ENCODE measurements at regions not wholly inside any gene's neighbourhood (a gene's known extent, or its start where the extent isn't known, plus 50 kb on each side); places are given as distances from the start of the nearest gene placed in this dataset.

DNA sequence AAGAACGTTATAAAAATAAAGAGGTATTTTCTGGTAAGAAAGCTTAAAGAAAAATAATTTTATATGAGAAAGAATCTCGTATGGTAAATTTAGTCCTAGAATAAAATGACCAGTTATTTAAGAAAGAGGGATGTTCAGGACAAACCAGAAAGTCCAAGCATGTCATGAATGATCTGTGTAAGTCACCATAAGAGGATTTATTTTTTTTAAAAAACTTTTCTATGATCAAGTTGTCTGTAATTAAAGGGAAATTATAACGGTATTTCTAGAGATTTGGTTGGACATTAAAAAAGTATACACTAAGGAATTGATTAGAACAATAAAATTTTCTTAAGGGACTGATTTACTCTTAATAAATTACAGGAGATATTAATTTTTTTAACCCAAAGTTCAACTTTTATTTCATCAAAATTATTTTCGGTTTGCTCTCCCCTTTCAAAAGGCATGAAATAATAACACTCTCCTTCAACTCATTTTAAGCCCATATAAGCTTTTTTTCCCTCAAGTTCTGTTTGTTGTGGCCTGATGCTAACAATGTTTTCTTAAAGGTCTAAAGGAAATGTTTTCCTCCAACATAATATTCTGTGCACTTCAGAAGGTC, 49.9 kb upstream of the CPSF6 start:
- no peak overlapping the region for H2BK12ac ChIP-seq (ENCODE audit: low read depth, low read length)
- H3K23ac ChIP-seq (ENCODE audit: insufficient read length) = no peak overlapping the region
- H3K4me3 ChIP-seq (ENCODE audit: extremely low read depth in 1 of 4, insufficient read depth in 2 of 4, low read depth in 3 of 4, low read length in 4 of 4) = no peak overlapping the region
- DNase-seq (ENCODE audit: low read depth in 1 of 2, low spot score in 2 of 2) = no peak
- H3K14ac ChIP-seq (ENCODE audit: insufficient read length) = no peak overlapping the region
- H3K36me3 ChIP-seq (ENCODE audit: control insufficient read depth in 2 of 4, insufficient read depth in 4 of 4, low read length in 3 of 4) = no peaks in the 10 kb centered on the region
- peaks cover 30 to 41% of the 10 kb centered on the region in 2 experiments for H3K9me3 ChIP-seq (ENCODE audit: insufficient read depth in 2 of 2, low read depth in 1 of 2, low read length in 1 of 2)
- FAIRE-seq = no peak
- no peaks in the 10 kb centered on the region for H4K20me1 ChIP-seq (replicated peaks in 1 of 2; ENCODE audit: control insufficient read depth in 1 of 2, insufficient read depth in 2 of 2, low read length in 2 of 2)
- ChIA-PET CTCF (ENCODE audit: partially characterized antibody) (interaction anchor here (1.3 to 2.1 kb wide), 3 partner anchors 12 to 65 kb away, joined by 4 to 8 read pairs (median 6); no protein-coding TSS in a partner anchor), POLR2A (ENCODE audit: partially characterized antibody) (no interaction called here)
- no peaks in the 10 kb centered on the region for H3K23me2 ChIP-seq (ENCODE audit: low read depth, low read length)
- no peak overlapping the region for H4K91ac ChIP-seq (replicated peaks; ENCODE audit: insufficient read length, low read length)
- no peak overlapping the region for H2BK5ac ChIP-seq (ENCODE audit: low read depth, low read length)
- H3K27me3 ChIP-seq (replicated peaks in 1 of 4; ENCODE audit: control insufficient read depth in 3 of 4, extremely low read depth in 1 of 4, insufficient read depth in 3 of 4, low read length in 3 of 4) = no peaks in the 10 kb centered on the region
- no peak overlapping the region for H3K4me2 ChIP-seq (ENCODE audit: insufficient read depth in 1 of 2, low read depth in 2 of 2, low read length in 2 of 2)
- no peak overlapping the region for H2AFZ ChIP-seq (ENCODE audit: low read length)
- no peak overlapping the region for H3K18ac ChIP-seq (ENCODE audit: extremely low read depth, low read length)
- no peak overlapping the region for H4K8ac ChIP-seq (ENCODE audit: extremely low read depth, insufficient read depth, low read length)
- no peak overlapping the region for H3K27ac ChIP-seq (ENCODE audit: low read depth, low read length)
- H3K4me1 ChIP-seq (replicated peaks in 1 of 4; ENCODE audit: control insufficient read depth in 3 of 4, insufficient read depth in 4 of 4, low read length in 3 of 4) = no peaks in the 10 kb centered on the region
- H3K9ac ChIP-seq (replicated peaks in 1 of 4; ENCODE audit: extremely low read depth in 1 of 4, low read depth in 3 of 4, low read length in 3 of 4) = no peak overlapping the region
- no peak overlapping the region for H3K56ac ChIP-seq (replicated peaks; ENCODE audit: insufficient read length, low read depth, low read length)
- H3K79me1 ChIP-seq (ENCODE audit: low read depth, low read length) = no peaks in the 10 kb centered on the region
- no peak overlapping the region for H2BK20ac ChIP-seq (ENCODE audit: low read length)
- no peaks in the 10 kb centered on the region for H3K79me2 ChIP-seq (ENCODE audit: control insufficient read depth in 1 of 2, insufficient read depth in 2 of 2, low read length in 2 of 2)
- H3K4ac ChIP-seq (replicated peaks; ENCODE audit: insufficient read length, low read depth, low read length) = no peak overlapping the region
- no peak overlapping the region for H2BK15ac ChIP-seq (ENCODE audit: low read length)
- WGBS, 2 experiments (ENCODE audit: extremely low coverage in 1 of 2, insufficient coverage in 1 of 2, insufficient read length in 1 of 2, insufficient replicate concordance in 2 of 2, low coverage in 1 of 2, low lambda C conversion rate in 2 of 2, missing lambda C conversion rate in 1 of 2) = 42 to 100% methylated on average over 1 to 4 of the region's 4 CpGs
- no peak overlapping the region for H2BK120ac ChIP-seq (replicated peaks; ENCODE audit: low read depth, low read length)
- H4K5ac ChIP-seq (ENCODE audit: insufficient read length, low read depth, low read length) = no peak overlapping the region
- H2AK5ac ChIP-seq (ENCODE audit: low read depth, low read length) = no peak overlapping the region
- no peak for TF ChIP-seq SIX5 (IDR thresholded peaks at IDR 0.05; ENCODE audit: low read depth, low read length)
- no peak for TF ChIP-seq POLR2A (IDR thresholded peaks at IDR 0.05; ENCODE audit: control extremely low read depth in 1 of 2, low read depth in 2 of 2, low read length in 2 of 2)
- TF ChIP-seq RBBP5 (IDR thresholded peaks at IDR 0.05; ENCODE audit: borderline replicate concordance, low read depth, low read length) = no peak
- no peak for TF ChIP-seq POLR2AphosphoS5 (IDR thresholded peaks at IDR 0.05; ENCODE audit: low read depth, low read length)
- no peak for TF ChIP-seq SP1 (IDR thresholded peaks at IDR 0.05; ENCODE audit: low read depth, low read length)
